GM10266 (cell line): ENCODE measurements at regions not wholly inside any gene's neighbourhood (a gene's known extent, or its start where the extent isn't known, plus 50 kb on each side); places are given as distances from the start of the nearest gene placed in this dataset.
A peak's percentile ranks its signal among the peaks of the same experiment; 100 is the strongest.

Experiments
- DNase-seq: peaks from one replicate; pipeline ENCODE4 v3.0.0; 2012; ENCODE audit errors: extremely low spot score
- CTCF ChIP-seq: IDR thresholded peaks from 2 replicates; pipeline ENCODE4 v1.5.1; 2012; ENCODE audit warnings: mild to moderate bottlenecking, low read depth; ENCODE audit not compliant: control insufficient read depth, insufficient read depth; ENCODE audit errors: missing control alignments

- DNase-seq: no peak
- peak; percentile 37 for TF ChIP-seq CTCF
Measured at GRCh38 chr10:61835069-61835945, 66.2 kb upstream of the ARID5B start.

- TF ChIP-seq CTCF: no peak
- no peak for DNase-seq
Measured at GRCh38 chr10:61835946-61836887, 65.3 kb upstream of the ARID5B start.

- DNase-seq: no peak
- TF ChIP-seq CTCF: no peak
Measured at GRCh38 chr10:61836888-61837754, 64.4 kb upstream of the ARID5B start.

GRCh38 chr10:61837755-61838171 lies 63.7 kb upstream of the ARID5B start:
- no peak for DNase-seq
- TF ChIP-seq CTCF: no peak

GRCh38 chr10:61839916-61840315 lies 61.6 kb upstream of the ARID5B start:
- no peak for TF ChIP-seq CTCF
- no peak for DNase-seq

- no peak for TF ChIP-seq CTCF
- no peak for DNase-seq
Measured at GRCh38 chr10:61840403-61840802, 61.1 kb upstream of the ARID5B start.
